Hematopoietic multipotent progenitor cell (in vitro differentiated cells): ENCODE measurements at regions not wholly inside any gene's neighbourhood (a gene's known extent, or its start where the extent isn't known, plus 50 kb on each side); places are given as distances from the start of the nearest gene placed in this dataset.
"Not testable (repeated sequence)": the region's sequence is repeated elsewhere in the genome, so short reads cannot be mapped to it uniquely, and the experiment has no call there.

Source experiments
- DNase-seq, 3 donors: peaks; one replicate each; pipeline ENCODE4 v3.0.0-alpha.2; 2011 to 2015; ENCODE audit warnings: low read depth in 2 of 3, low spot score in 2 of 3

DNA sequence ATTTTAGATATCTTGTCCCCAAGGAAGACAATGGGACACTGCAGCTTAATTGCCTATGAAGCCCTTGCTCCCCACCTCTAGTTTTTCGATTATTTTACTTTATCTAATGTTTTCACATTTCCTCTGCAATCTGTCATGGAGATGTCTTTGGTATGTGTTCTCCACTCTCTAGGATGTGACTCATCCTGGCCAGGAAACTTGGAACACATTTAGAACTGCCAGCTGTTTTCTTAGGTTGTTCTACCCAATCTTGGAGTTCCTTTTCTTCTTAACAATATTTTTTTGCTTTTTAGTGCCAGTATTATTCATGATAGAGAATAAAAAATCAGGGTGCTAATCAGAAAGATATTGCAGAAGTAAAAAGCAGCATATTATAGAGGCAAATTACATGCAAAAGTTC, 101.7 kb upstream of the CLEC14A start:
- DNase-seq = no peak

DNA sequence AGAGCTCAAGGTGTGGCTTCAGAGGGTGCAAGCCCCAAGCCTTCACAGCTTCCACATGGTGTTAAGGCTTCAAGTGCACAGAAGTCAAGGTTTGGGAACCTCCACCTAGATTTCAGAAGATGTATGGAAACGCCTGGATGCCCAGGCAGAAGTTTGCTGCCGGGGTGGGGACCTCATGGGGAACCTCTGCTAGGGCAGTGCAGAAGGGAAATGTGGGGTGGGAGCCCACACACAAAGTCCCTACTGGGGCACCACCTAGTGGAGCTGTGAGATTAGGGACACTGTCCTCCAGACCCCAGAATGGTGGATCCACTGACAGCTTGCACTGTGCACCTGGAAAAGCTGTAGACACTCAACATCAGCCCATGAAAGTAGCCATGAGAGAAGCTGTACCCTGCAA, 99.6 kb upstream of the CLEC14A start:
- not testable (repeated sequence) for DNase-seq

DNA sequence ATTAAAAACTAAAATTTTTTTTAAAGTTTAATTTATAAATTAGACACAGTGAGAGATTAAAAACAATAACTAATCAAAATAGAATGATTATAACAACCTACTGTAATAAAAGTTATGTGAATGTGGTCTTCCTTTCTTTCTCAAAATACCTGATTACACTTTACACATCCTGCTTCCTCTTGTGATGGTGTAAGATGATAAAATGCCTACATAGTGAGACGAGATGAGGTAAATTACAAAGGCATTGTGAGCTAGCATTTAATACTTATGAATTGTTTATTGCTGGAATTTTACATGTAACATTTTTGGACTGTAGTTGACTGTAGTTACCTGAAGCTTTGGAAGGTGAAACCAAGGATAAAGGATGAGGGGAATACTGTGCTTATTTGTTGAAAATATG, 94.2 kb upstream of the CLEC14A start:
- DNase-seq = no peak

DNA sequence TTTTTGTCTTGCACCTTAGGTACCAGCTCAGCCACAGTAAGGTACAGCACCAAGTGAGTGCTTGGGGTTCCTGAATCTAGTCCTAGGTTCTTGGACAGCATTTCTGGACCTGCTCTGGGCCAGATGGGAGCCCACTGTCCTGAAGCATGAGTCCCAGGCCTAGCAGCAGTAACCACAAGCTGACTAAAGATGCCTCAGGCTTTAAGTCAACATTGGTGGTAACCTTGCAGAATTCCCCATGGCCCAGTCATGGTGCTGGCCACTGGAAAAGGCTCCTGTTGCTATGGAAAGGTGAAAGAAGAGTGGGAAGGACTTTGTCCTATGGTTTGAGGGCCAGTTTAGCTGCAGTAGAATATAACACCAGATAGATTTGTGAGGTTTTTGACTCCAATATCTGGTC, 86.9 kb upstream of the CLEC14A start:
- DNase-seq = no peak

DNA sequence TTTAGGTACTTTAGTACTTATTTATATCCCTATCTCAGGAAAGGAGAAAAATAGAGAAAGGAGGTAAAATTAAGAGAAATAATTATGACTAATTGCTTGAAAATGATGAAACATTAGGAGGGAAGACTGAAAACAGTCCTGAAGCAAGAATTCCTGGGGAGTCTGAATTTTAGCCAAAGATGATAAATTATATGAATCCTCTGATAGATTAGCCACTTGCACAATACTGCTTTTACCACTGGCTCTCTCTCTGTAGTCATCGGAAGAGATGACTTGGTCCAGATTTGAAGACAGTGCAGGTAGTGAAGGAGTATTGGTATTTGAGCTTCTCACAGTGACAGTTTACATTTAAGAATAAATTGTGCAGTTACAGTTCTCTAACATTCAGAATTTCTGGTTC, 83.8 kb upstream of the CLEC14A start:
- no peak for DNase-seq

DNA sequence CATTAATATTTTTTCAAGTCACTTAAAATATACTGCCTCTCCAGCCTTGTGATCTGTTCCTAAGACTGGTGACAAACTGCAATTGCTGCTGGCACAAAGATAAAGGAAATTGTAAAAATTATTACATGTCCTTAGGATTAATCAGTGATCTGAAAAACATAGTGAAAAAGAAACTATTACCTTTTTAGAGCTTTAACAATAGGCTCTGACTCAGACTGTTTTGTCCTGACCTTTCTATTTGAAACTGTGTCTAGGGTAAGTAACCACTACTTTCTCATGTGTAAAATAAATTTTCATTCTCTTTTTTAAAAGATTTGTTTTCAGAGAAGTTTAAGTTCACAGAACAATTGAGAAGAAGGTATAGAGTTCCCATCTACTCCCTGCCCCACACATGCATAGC, 80.4 kb upstream of the CLEC14A start:
- DNase-seq = no peak

DNA sequence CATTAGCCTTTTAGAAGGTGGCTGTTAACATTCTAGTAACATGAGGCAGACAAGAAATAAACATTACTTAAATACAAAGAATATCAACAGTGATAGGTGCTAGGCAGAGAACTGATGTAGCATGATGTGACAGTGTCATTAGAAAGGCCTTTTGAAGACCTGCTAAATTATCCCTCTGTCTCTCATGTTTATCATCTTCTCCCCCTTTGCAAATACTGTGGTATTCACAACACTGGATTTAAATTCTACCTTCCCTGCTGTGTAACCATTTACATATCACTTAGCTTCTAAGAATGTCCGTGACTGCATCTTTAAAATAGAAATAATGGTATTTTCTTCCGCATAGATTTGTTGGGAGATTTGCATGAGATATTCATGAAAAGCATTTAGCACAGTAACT, 74.4 kb upstream of the CLEC14A start:
- DNase-seq = no peak

DNA sequence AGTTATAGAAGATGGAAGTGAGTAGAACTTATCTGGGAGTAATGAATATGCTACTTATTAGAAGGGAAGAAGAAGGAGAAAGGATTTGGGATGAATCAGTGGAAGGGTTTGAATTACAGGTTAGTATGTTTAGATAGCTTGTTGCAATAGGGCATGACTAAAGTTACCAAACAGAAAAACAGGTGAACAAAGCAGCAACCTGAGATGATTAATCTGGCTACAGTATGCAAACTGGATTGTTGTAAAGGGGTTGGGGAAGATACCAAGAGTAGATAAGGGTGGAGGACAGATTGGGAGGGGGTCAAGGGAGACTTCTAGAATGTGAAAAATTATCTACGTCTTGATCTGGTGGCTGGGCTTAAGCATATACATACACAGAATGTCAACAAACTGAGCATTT, 73.4 kb upstream of the CLEC14A start:
- DNase-seq = no peak

DNA sequence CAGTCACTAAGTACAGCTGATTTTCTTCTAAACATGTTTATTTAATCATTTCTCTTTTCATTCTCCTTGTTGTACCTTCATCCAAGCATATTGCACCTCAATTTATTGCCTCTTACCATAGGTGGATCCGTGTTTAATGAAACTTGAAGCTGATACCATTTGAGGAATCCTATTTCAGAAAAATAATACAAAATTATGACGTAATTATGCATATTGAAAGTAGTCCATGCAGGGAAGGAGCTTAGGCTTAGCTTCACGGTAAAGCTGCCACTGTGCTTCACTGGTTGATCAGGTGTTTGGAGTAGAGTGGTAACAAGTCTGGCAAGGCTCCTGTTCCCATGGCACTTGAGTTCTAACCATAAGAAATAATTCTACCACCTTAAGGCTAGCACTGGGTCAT, 61.0 kb upstream of the CLEC14A start:
- no peak for DNase-seq

DNA sequence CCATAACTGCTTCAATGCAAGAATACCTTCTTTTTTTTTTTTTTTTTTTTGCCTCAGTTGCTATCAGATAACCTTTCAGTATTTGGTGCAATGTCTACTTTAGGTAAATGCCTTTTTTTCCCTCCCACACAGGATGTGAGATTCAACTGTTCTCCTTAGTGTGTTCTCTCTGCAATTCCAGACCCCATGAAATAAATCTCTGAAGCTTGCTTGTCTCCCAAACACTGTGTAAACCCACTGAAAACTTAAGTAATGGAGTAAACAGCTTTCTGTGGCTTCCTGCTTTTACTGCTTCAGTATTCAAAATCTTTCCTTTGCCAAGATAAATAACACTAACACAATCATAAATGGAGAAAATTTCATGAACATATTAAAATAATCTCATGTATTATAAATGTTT, 55.8 kb upstream of the CLEC14A start:
- no peak for DNase-seq

DNA sequence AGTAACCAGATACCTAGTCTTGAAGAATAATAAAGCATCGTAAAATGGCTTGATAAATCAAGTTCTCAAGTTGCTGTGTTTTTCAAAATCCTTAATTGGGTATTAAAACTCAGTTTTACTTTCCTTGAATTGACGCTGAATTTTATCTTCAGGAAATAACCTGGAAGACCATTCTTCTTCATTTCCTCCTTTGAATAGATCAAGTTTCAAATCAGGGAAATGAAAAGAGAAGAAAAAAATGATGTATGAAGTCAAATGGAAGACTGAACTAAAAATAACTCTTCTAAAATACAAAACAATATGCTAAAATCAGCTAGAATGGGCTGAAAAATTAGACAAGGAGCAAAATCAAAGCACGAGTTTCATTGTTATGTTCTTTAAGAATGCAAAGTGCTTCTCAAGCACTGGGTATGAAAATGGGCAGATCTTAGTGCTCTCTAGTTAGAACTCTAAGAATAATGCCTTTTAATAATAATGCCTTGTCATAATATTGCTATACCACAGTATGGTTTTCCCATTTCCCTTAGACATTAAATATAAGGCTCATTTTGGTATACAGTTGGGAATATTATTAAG, 54.6 kb upstream of the CLEC14A start:
- DNase-seq = no peak

DNA sequence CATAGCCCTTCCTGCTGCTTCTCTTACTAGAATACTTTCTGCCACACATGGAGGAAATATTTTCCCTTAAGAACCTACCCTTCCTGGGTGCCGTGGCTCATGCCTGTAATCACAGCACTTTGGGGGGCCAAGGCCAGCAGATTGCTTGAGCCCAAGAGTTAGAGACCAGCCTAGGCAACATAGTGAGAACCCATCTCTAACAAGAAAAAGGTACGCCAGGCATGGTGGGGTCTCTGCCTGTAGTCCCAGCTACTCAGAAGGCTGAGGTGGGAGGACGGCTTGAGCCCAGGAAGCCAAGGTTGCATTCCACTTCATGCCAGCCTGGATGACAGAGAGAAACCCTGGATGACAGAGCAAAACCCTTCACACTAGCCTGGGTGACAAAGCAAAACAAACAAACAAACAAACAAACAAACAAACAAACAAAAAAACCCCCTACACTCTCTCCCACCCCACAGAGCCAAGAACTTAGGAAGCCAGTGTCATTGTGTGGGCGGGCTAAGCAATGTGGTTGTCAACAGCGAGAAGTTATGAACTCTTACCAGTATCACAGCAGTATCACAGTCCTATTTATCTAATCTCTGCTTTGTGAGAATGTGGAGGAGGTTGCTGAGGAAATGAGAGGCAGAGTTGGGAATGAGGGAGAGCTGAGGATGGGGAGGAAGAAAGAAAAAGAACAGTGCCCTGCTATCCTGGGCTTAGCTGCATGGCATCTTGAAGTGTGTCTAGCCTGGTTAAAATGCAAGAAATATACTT, 53.8 kb upstream of the CLEC14A start:
- DNase-seq = no peak
